T-cell (primary cell): ENCODE measurements at regions not wholly inside any gene's neighbourhood (a gene's known extent, or its start where the extent isn't known, plus 50 kb on each side); places are given as distances from the start of the nearest gene placed in this dataset.

Experiments
- ATAC-seq, 4 experiments: fragments of 200-7000 bp in 3 of 4; fragments of 150-1000 bp in 1 of 4; cut with Tn5 transposase; replicated peaks in 1 of 4; 1 replicate in 3 of 4; 2 replicates in 1 of 4; pipeline ENCODE4 v1.10.0; 2021; ENCODE audit warnings: moderate library complexity in 3 of 4, mild to moderate bottlenecking in 2 of 4, moderate number of reproducible peaks in 1 of 4
- CTCF ChIA-PET, 2 donors: fragments of 300-600 bp; sonication (Branson Sonifier 250); formaldehyde crosslinking; loops; one replicate each; lab custom pipeline; 2022; ENCODE audit warnings: antibody characterized with exemption in 2 of 2; lab: Charles Lee
- POLR2A ChIA-PET, 2 donors: fragments of 300-600 bp; sonication (Branson Sonifier 250); formaldehyde crosslinking; loops; one replicate each; lab custom pipeline; 2022; ENCODE audit warnings: antibody characterized with exemption in 2 of 2; lab: Charles Lee
- DNase-seq, 35 experiments: peaks; one replicate each; pipeline versions ENCODE4 v3.0.0 to v3.0.0-alpha.2; 2013 to 2023
- H3K27ac ChIP-seq: one replicate; pipeline ENCODE4 v1.5.1; 2013; ENCODE audit warnings: low read length
- H3K27me3 ChIP-seq, 2 experiments: replicated peaks in 1 of 2; 1 replicate in 1 of 2; 2 replicates in 1 of 2; pipeline versions ENCODE4 v1.6.1 to v1.7.0; 2013; ENCODE audit warnings: low read length in 1 of 2, mixed read lengths in 1 of 2; ENCODE audit not compliant: control insufficient read depth in 2 of 2, insufficient read depth in 2 of 2; ENCODE audit errors: extremely low read depth in 1 of 2
- H3K36me3 ChIP-seq, 2 donors: 1 replicate in 1 of 2; 2 replicates in 1 of 2; pipeline versions ENCODE4 v1.6.1 to v1.7.0; 2013; ENCODE audit warnings: low read length in 1 of 2; ENCODE audit not compliant: control insufficient read depth in 2 of 2, insufficient read depth in 1 of 2; ENCODE audit errors: extremely low read depth in 1 of 2
- H3K4me1 ChIP-seq, 2 experiments: 1 replicate in 1 of 2; 2 replicates in 1 of 2; pipeline versions ENCODE4 v1.6.1 to v1.7.0; 2013; ENCODE audit warnings: low read length in 2 of 2, mixed read lengths in 1 of 2; ENCODE audit not compliant: insufficient read depth in 2 of 2, control insufficient read depth in 1 of 2; ENCODE audit errors: extremely low read depth in 1 of 2
- H3K4me3 ChIP-seq, 2 donors: 1 replicate in 1 of 2; 2 replicates in 1 of 2; pipeline versions ENCODE4 v1.5.1 to v1.7.0; 2013; ENCODE audit warnings: mild to moderate bottlenecking in 2 of 2, low read length in 1 of 2, moderate library complexity in 1 of 2; ENCODE audit not compliant: control insufficient read depth in 1 of 2; ENCODE audit errors: extremely low read depth in 1 of 2
- H3K9me3 ChIP-seq: 2 replicates; pipeline ENCODE4 v1.7.0; 2013
- H3K27ac Mint-ChIP-seq, 2 donors: one replicate each; pipeline ENCODE4 v1.8.0; 2020 to 2021; ENCODE audit warnings: mild to moderate bottlenecking in 2 of 2, mixed read lengths in 2 of 2
- H3K27me3 Mint-ChIP-seq, 2 donors: one replicate each; pipeline ENCODE4 v1.8.0; 2021 to 2022; ENCODE audit warnings: mixed read lengths in 2 of 2
- H3K36me3 Mint-ChIP-seq: one replicate; pipeline ENCODE4 v1.8.0; 2021; ENCODE audit warnings: mixed read lengths
- H3K4me1 Mint-ChIP-seq, 3 donors: one replicate each; pipeline ENCODE4 v1.8.0; 2020 to 2022; ENCODE audit warnings: mixed read lengths in 3 of 3, mild to moderate bottlenecking in 1 of 3
- H3K4me3 Mint-ChIP-seq, 3 donors: one replicate each; pipeline ENCODE4 v1.8.0; 2020 to 2022; ENCODE audit warnings: mild to moderate bottlenecking in 3 of 3, mixed read lengths in 3 of 3, moderate library complexity in 3 of 3
- H3K9me3 Mint-ChIP-seq, 3 donors: one replicate each; pipeline ENCODE4 v1.8.0; 2020 to 2022; ENCODE audit warnings: mixed read lengths in 3 of 3
- WGBS: methylation state at CpG from one replicate; pipeline ENCODE4 v1.1.5; 2013; ENCODE audit warnings: missing lambda C conversion rate; ENCODE audit not compliant: insufficient coverage; 5-methylcytosine and 5-hydroxymethylcytosine counted together

GRCh38 chrX:19283597-19284339 is 60.0 kb upstream of the PDHA1 start:
- 100% methylated on average over 1 of the region's 6 CpGs for WGBS
- no peak for ATAC-seq
- Mint-ChIP-seq H3K4me1 (no peaks in the 10 kb centered on the region), H3K27ac (no peak overlapping the region), H3K27me3 (peaks cover 11 to 28% of the 10 kb centered on the region in 2 donors), H3K4me3 (no peak overlapping the region), H3K36me3 (no peaks in the 10 kb centered on the region), H3K9me3 (peaks cover 0 to 5% (median 2%) of the 10 kb centered on the region in 3 donors)
- CTCF ChIA-PET, result no interaction called here
- no peak for DNase-seq
- H3K9me3 ChIP-seq, result no peaks in the 10 kb centered on the region
- POLR2A ChIA-PET, result no interaction called here
- peaks cover 0 to 3% of the 10 kb centered on the region in 2 experiments for H3K27me3 ChIP-seq
- no peaks in the 10 kb centered on the region for H3K4me1 ChIP-seq
- H3K27ac ChIP-seq, result no peak overlapping the region
- H3K36me3 ChIP-seq, result no peaks in the 10 kb centered on the region
- no peak overlapping the region for H3K4me3 ChIP-seq

GRCh38 chrX:19285857-19286256 is 57.9 kb upstream of the PDHA1 start:
- H3K27ac ChIP-seq, result no peak overlapping the region
- CTCF ChIA-PET, result no interaction called here
- H3K36me3 ChIP-seq, result no peaks in the 10 kb centered on the region
- no peaks in the 10 kb centered on the region for H3K36me3 Mint-ChIP-seq
- H3K4me1 ChIP-seq, result no peaks in the 10 kb centered on the region
- peaks cover 0 to 5% (median 2%) of the 10 kb centered on the region in 3 donors for H3K9me3 Mint-ChIP-seq
- ATAC-seq (no peak), DNase-seq (no peak)
- no peaks in the 10 kb centered on the region for H3K9me3 ChIP-seq
- H3K27ac Mint-ChIP-seq, result no peak overlapping the region
- no peak overlapping the region for H3K4me3 Mint-ChIP-seq
- H3K27me3 Mint-ChIP-seq, result peaks cover 20 to 41% of the 10 kb centered on the region in 2 donors
- peaks cover 0 to 3% of the 10 kb centered on the region in 2 experiments for H3K27me3 ChIP-seq
- no peaks in the 10 kb centered on the region for H3K4me1 Mint-ChIP-seq
- no peak overlapping the region for H3K4me3 ChIP-seq
- POLR2A ChIA-PET, result no interaction called here

- WGBS, result 81% methylated on average over 3 of the region's 5 CpGs
Measured at GRCh38 chrX:19291086-19291485, 52.6 kb upstream of the PDHA1 start.

GRCh38 chrX:19293606-19294325 is 50.0 kb upstream of the PDHA1 start:
- no peak overlapping the region for H3K4me3 Mint-ChIP-seq
- ChIA-PET POLR2A (no interaction called here), CTCF (no interaction called here)
- Histone ChIP-seq H3K9me3 (no peaks in the 10 kb centered on the region), H3K27me3 (no peaks in the 10 kb centered on the region), H3K27ac (no peak overlapping the region), H3K4me3 (no peak overlapping the region), H3K36me3 (no peaks in the 10 kb centered on the region), H3K4me1 (no peaks in the 10 kb centered on the region)
- ATAC-seq (no peak), DNase-seq (no peak)
- peaks cover 10 to 21% of the 10 kb centered on the region in 2 donors for H3K27me3 Mint-ChIP-seq
- no peak overlapping the region for H3K27ac Mint-ChIP-seq
- no peaks in the 10 kb centered on the region for H3K36me3 Mint-ChIP-seq
- no peaks in the 10 kb centered on the region for H3K9me3 Mint-ChIP-seq
- no CpG with 5 or more reads among the region's 6 CpGs for WGBS
- H3K4me1 Mint-ChIP-seq, result no peaks in the 10 kb centered on the region

More at GRCh38 chrX:19291086-19291485, 52.6 kb upstream of the PDHA1 start:
- H3K9me3 Mint-ChIP-seq, result no peaks in the 10 kb centered on the region
- no peaks in the 10 kb centered on the region for H3K4me1 Mint-ChIP-seq
- DNase-seq (no peak), ATAC-seq (no peak)
- H3K36me3 ChIP-seq, result no peaks in the 10 kb centered on the region
- ChIA-PET CTCF (no interaction called here), POLR2A (interaction anchor here in 1 of 2 donors (0.6 kb wide), 1 partner anchor 1069 kb away, joined by 3 read pairs; no protein-coding TSS in a partner anchor)
- H3K27me3 ChIP-seq, result peaks cover 0 to 3% of the 10 kb centered on the region in 2 experiments
- H3K36me3 Mint-ChIP-seq, result no peaks in the 10 kb centered on the region
- no peak overlapping the region for H3K27ac Mint-ChIP-seq
- no peaks in the 10 kb centered on the region for H3K9me3 ChIP-seq
- H3K4me1 ChIP-seq, result no peaks in the 10 kb centered on the region
- H3K4me3 ChIP-seq, result no peak overlapping the region
- no peak overlapping the region for H3K4me3 Mint-ChIP-seq
- H3K27ac ChIP-seq, result no peak overlapping the region
- peaks cover 18 to 32% of the 10 kb centered on the region in 2 donors for H3K27me3 Mint-ChIP-seq
